ENCODE measurements at regions not wholly inside any gene's neighbourhood (a gene's known extent, or its start where the extent isn't known, plus 50 kb on each side); places are given as distances from the start of the nearest gene placed in this dataset.

GRCh38 chr7:31457551-31457950 lies 56.3 kb upstream of the ITPRID1 start:
- Histone ChIP-seq H3K27ac (ENCODE audit: insufficient read length, low read depth, low read length) (no peak overlapping the region), H2BK20ac (ENCODE audit: low read depth, low read length, poor library complexity, severe bottlenecking) (no peak overlapping the region), H3K9ac (ENCODE audit: extremely low read depth, insufficient read length, low read length) (no peak overlapping the region), H3K27me3 (ENCODE audit: insufficient read depth, low read length) (peaks cover 25% of the 10 kb centered on the region), H3K4me1 (ENCODE audit: insufficient read depth, low read length) (peaks cover 4% of the 10 kb centered on the region; the same call in 1 of the 2 replicates), H3K9me3 (ENCODE audit: control insufficient read depth, low read depth, low read length) (no peaks in the 10 kb centered on the region), H3K4me2 (ENCODE audit: insufficient read depth, insufficient read length, low read length) (no peak overlapping the region), H2BK120ac (ENCODE audit: low read depth, low read length, poor library complexity, severe bottlenecking) (no peak overlapping the region), H3T11ph (ENCODE audit: low read length) (no peak overlapping the region), H3K4ac (ENCODE audit: low read depth, low read length) (no peak overlapping the region), H2BK15ac (ENCODE audit: low read depth, low read length) (no peak overlapping the region), H2BK12ac (ENCODE audit: insufficient read length, low read depth, low read length) (no peak overlapping the region), H3K56ac (ENCODE audit: insufficient read length, low read depth, low read length) (no peak overlapping the region), H3K23me2 (ENCODE audit: insufficient read length, low read depth, low read length, poor library complexity, severe bottlenecking) (no peaks in the 10 kb centered on the region), H4K91ac (ENCODE audit: insufficient read length, low read depth, low read length) (no peak overlapping the region), H3K79me2 (ENCODE audit: insufficient read depth, low read length) (no peaks in the 10 kb centered on the region), H4K20me1 (ENCODE audit: control insufficient read depth, insufficient read depth, insufficient read length) (no peaks in the 10 kb centered on the region), H3K23ac (ENCODE audit: insufficient read length, low read depth, low read length) (no peak overlapping the region), H4K8ac (replicated peaks; ENCODE audit: insufficient read length, low read depth, low read length) (no peak overlapping the region), H4K5ac (ENCODE audit: insufficient read length, low read depth, low read length) (no peak overlapping the region), H2BK5ac (ENCODE audit: insufficient read length, low read length) (no peak overlapping the region), H3K14ac (ENCODE audit: insufficient read depth, low read length) (no peak overlapping the region), H2AFZ (ENCODE audit: low read length) (no peak overlapping the region), H3K18ac (ENCODE audit: insufficient read length, low read depth, low read length) (no peak overlapping the region), H2AK5ac (ENCODE audit: insufficient read length, low read length) (no peak overlapping the region), H3K79me1 (ENCODE audit: insufficient read depth, low read depth, low read length, poor library complexity, severe bottlenecking) (no peaks in the 10 kb centered on the region)
- Mint-ChIP-seq H3K27me3 (ENCODE audit: low read depth) (peaks cover 90% of the 10 kb centered on the region), H3K4me3 (no peak overlapping the region), H3K9me3 (peaks cover 0 to 2% of the 10 kb centered on the region in 2 experiments; a peak in 2 of 5 replicates), H3K4me1 (peaks cover 30 to 35% of the 10 kb centered on the region in 2 experiments), H3K27ac (no peak overlapping the region), H3K36me3 (ENCODE audit: insufficient read depth in 1 of 3, low read depth in 3 of 3) (no peaks in the 10 kb centered on the region; a peak in 2 of 7 replicates)
- DNase-seq, result no peak
- WGBS (ENCODE audit: extremely low coverage, insufficient read length, low lambda C conversion rate), result no CpG with 5 or more reads among the region's 5 CpGs
- TF ChIP-seq CTCF (conservative IDR thresholded peaks at IDR 0.05), result no peak
